GM18499 (cell line): ENCODE measurements at regions not wholly inside any gene's neighbourhood (a gene's known extent, or its start where the extent isn't known, plus 50 kb on each side); places are given as distances from the start of the nearest gene placed in this dataset.
A peak's percentile ranks its signal among the peaks of the same experiment; 100 is the strongest.

ENCODE experiments used
- ATAC-seq: cut with Tn5 transposase; IDR thresholded peaks from one replicate; pipeline ENCODE4 v1.9.1; 2021; ENCODE audit warnings: moderate number of reproducible peaks; ENCODE audit not compliant: insufficient read depth, unreplicated experiment

DNA sequence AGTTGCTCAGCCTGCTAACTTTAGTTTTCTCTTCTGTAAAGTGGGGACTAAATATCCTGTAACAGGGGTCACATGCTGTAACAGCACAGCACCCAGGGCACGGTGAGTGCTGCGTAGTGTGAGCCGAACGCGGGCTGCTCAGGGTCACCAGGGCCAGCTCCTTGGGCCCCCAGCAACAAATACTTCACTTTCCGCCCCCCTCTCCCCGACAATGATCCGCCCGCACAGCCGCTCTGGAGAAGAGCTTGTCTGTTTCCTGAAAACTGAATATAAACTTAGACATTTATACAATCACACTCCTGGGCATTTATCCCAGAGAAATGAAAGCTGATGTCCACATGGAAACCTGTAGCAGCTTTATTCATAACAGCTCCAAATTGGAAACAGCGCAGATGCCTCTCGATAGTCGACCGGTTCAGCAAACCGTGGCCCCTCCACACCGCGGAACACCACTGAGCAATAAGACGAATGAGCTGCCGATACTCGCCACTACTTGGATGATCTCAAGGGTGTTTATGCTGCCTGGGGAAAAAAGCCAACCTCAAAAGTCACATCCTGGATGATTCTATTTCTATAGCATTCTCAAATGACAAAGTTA is 267.2 kb downstream of the PARN start:
- ATAC-seq: no peak

DNA sequence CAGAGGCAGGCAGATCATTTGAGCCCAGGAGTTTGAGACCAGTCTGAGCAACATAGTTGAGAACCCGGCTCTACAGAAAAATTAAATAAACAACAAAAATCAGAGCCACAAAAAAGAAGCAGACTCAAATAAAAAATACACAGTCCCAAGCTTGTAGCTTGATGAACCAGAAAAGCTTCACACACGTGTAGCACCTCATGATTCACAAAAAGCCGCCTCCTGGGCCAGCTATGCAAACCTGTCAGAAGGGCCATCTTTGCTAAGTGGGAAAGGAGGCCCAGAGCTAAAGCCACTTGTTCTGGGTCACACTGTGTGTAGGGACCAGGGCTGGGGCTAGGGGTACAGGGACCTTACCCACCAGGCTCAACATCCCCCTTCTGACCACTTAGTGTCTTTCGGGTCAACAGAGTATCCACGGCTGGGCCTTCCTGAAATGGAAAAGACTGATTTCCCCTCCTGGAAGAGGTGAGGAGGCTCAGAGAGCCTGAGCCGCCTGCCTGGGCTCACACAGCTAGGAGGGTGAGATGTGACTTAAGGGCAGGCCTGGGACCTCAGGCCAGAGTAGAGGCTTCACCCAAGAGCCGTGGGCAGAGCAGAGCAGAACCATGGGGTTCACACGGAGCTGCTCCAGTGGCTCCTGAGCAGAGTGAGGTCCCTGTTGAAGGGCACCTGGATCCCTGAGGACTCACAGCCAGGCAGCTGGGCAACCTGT is 269.6 kb downstream of the PARN start:
- ATAC-seq: no peak

DNA sequence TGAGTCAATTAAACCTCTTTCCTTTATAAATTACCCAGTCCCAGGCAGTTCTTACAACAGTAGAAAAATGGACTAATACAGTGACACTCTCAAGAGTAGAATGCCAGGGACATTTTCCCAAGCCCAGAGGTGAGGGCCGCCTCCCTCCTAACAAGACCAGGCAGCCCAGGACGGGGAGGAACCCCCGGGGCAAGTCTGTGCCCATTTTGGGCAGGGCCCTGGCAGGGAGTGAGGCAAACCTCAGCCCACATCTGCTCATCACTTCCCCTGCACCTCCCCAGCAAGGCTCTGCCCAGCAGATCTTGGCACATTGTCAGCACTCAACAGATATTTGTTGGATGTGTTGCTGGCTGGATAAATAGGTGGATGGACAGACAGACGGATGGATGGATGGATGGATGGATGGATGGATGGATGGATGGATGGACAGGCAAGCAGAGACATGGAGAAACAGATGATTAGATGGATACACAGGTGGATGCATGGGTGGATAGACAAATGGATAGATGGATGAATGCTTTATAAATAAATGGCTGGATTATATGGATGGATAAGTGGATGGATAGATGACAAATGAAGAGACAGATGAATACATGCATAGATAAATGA is 271.3 kb downstream of the PARN start:
- ATAC-seq: no peak

DNA sequence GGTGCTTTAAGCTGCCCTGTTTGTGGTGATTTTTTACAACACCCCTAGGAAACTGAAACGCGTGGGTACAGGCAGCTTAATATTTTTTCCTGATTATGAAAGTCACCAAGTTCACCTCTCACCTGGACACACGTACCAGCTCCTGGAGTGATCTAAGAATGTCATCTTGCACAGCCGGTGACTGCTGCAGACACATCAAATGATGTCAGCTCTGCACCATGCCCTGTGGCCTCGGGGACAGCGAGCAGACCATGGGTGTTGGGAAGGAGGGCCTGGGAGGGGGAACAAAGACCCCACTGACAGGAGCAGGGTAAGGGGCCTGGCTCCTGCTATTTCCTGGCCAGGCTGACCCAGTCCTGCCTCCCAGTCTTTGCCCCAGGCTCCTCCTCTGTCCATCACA is 272.7 kb downstream of the PARN start:
- no peak for ATAC-seq

DNA sequence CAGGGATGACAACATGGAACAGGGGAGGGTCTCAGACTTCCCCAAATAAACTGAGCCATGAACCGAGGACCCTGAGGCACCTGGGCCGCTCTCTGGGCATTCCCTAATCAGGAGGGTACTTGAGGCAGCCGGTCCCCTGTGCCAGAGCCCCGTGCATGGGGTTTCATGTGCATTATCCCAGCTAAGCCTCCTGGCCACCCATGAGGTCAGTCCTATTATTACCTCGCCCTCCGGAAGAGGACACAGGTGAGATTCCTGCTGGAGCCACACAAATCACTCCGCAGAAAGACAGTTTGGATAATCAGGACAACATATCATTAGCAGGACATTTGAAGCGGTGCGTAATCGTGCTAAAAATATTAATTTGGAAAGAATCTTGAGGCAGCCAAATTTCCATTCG is 274.0 kb downstream of the PARN start:
- no peak for ATAC-seq

DNA sequence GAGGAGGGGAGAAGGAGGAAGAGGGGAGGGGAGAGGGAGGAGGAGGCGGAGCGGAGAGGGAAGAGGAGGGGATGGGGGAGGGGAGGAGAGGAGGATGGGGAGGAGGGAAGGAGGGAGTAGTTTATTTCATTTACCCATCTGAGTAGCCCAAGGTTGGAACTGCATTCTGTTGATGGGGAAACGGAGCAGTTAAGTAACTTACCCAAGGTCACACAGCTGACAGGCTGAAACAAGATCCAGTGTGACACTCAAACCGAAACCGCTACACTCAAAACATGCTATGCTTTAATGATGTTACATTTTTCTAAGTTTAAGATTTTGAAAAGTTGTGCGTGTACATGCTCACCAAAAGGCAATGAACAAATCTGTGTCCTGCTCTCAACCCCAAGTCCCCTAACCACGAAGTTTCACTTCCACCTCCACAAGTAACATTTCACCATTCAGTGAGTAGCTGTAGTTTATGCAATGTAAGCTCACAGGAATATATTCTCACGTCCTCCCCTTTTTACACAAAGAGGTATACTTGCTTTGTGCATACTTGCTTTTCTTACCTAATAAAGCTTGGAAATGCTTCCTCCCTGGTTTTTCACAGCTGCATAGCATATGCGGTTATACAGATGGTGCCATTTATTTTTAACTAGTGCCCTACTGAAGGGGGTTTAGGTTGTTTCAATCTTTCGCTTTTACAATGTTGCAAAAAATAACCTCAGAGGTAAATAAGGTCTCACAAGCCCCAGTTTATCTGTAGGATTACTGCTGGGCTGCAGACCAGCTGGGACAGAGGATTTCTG is 275.3 kb downstream of the PARN start:
- ATAC-seq: peak; percentile 74

DNA sequence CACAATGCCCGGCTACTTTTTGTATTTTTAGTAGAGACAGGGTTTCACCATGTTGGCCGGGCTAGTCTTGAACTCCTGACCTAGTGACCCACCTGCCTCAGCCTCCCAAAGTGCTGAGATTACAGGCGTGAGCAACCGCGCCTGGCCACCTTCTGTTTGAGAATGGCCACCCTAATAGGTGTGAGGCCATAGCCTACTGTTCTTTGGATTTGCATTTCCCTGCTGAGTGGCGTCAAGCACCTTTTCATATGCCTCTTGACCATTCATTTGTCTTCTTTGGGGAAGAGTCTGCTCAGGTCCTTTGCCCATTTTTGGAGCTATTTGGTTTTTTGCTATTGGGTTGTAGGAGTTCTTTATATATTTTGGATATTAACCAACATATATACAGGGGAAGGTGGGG is 276.7 kb downstream of the PARN start:
- no peak for ATAC-seq

DNA sequence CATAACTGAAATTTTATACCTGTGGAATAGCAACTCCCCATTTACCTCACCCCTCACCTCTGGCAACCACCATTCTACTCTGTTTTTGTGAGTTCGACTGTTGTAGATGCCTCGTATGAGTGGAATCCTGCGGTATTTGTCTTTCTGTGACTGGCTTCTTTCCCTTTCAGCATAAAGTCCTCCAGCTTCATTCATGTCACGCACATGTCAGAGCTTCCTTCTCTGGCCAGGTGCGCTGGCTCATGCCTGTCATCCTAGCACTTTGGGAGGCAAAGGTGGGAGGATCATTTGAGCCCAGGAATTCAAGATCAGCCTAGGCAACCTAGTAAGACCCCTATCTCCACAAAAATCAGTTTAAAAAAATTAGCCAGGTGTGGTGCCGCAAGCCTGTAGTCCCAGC is 278.4 kb downstream of the PARN start:
- no peak for ATAC-seq

DNA sequence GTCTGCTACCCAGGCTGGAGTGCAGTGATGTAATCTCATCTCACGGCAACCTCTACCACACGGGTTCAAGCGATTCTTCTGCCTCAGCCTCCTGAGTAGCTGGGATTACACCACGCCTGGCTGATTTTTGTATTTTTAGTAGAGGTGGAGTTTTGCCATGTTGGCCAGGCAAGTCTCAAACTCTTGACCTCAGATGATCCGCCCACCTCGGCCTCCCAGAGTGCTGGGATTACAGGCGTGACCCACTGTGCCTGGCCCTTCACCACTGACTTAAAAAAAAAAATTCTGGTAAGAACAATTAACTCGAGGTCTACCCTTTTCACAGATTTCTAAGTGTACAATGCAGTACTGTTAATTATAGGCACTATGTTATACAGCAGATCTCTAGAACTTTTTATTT is 279.4 kb downstream of the PARN start:
- no peak for ATAC-seq

DNA sequence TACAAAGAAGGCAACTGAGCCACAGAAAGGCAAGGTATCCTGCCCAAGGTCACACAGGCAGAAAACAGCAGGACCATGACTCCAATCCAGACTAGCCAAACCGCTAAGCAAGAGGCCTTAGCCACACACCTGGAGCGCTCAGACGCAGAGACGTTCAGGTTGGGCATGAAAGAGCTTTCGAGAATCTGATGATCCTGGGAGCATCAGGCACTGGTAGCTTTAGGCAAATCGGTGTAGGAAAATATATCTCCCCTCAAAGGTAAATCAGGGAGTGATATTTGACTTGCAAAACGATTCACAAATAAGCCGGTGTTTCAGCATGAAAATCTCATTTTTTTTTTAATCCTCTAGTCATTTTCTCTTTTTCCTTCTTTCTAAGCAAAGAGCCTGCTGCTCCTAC is 279.0 kb downstream of the MRTFB start:
- ATAC-seq: no peak

DNA sequence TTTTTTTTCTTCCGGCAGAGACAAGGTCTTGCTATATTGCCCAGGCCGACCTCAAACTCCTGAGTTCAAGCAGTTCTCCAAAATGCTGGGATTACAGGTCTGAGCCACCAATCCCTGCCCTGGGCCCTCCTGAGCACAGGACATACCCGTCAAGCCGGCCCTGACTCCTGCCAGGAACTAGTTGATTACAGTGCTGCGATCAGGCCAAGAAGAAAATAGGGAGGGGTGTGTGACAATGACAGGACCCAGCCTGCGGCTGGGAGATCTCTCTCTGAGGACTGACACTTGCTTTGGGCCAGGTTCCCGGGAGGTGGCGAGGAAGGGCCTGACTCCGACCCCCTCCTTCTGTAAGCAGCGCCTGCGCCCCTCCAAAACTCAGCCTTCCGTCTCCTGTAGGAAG is 276.6 kb downstream of the MRTFB start:
- no peak for ATAC-seq

DNA sequence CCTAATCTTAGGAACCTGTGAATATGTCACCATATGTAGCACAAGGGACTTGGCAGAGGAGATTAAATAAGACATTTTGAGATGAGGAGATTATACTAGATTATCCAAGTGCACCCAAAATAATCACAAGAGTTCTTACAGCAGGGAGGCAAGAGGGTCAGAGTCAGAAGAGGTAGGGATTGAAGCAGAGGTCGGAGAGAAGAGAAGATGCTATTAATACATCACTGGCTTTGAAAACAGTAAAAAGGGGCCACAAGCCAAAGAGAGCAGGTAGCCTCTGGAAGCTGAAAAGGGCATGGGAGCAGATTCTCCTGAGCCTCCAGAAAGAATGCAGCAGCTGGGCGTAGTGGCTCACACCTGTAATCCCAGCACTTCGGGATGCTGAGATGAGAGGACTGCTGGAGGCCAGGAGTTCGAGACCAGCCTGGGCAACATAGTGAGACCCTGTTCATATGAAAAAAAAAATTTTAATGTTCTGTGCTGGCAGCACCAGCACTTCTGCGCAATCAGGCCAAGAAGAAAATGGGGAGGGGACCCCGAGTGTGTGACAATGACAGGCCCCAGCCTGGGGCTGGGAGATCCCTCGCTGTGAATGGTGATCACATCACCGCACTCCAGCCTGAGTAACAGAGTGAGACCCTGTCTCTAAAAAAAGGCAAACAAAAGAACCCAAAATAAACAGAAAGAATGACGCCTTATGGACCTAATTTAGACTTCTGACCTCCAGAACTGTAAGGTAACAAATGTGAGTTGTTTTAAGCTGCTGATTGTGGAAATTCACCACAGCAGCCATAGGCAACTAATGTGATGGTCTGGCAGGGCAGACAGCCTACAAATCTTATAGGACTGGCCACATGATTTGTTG is 275.4 kb downstream of the MRTFB start:
- no peak for ATAC-seq

DNA sequence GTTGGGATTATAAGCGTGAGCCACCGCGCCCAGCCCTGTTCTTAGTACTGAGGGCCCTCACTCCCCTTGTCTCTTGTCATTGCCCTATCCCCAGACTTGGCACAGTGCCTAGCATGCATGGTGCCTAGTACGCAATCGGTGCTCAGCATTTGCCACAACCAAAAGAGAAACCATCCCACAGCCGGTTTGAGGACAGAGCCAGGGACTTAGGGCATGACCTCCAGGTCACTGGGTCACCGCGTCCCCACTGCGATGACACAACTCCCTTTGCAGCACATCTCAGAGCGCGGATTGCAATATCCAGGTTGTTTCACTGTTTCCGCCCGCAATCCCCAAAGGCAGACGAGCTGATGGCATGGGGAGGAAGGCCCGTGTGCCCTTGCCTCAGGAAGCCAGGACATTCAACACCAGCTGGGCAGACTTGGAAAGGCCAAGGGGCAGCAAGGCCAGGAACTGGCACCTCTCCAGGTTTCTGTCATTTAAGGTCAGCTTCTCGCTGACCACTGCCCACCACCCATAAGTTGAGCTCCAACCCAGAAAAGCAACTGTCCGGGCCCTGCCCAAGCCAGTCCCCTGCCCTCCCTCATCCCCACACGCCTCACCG is 274.5 kb downstream of the MRTFB start:
- no peak for ATAC-seq

DNA sequence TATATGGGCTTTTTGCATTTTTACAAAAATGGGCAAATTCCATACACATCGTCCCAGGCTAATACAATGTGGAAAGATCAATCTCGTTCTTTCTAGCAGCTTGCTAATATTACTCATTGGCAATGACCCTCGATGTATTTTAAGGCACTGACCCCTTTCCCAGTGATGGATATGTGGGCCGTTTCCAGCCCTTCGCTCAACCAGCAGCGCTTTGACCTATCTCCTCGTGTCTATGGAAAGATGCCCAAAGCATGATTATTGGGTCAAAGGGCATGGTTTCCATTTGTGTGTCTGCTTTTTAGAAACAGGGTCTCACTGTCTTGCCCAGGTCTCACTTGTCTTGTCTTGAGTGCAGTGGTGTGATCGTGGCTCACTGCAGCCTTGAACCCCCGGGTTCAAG is 273.8 kb downstream of the MRTFB start:
- no peak for ATAC-seq

DNA sequence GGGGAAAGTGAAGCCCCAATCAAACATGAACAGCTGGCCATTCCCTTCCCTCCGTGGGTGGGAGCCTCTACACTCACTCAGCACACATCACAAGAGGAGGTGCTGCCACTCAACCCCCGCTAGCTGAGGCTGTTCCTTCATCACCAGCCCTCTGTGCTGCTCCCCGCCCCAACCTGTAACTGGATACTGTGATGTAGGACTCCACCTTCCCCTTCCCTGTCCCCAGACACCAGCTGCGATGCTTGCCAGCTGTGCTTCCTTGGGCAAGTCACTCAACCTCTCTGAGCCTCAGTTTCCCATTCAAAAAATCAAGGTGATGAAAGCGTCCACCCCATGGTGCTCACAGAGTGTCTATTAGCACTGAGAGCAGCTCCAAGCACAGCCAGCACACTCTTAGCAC is 273.2 kb downstream of the MRTFB start:
- ATAC-seq: no peak

DNA sequence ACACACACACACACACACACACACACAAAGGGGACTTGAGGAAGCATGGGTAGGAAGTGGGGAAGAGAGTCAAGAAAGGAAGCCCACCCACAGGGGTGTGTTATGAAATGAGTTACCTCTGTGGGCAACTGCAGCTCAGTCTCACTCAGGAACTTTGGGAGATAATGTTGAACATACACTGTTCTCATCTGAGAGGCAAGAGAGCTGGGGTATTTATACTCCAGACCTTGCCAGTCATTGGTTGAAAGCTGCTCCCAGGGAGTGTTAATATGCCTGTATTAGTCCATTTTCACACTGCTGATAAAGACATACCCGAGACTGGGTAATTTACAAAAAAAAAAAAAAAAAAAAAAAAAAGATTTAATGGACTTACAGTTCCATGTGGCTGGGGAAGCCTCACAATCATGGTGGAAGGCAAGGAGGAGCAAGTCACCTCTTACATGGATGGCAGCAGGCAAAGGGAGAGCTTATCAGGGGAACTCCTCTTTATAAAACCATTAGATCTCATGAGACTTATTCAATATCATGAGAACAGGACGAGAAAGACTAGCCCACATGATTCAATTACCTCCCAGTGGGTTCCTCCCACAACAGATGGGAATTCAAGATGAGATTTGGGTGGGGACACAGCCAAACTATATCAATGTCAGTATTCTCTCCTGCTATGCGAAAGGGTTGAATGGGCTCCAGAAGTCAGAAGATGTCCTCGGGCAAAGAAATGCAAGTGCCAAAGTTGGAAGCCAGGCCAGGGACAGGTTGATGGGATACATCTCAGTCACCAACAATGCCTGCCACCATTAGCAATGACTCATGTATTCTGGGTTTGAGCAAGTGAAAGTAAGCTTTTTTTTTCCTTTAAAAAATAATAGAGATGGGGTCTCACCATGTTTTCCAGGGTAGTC is 270.5 kb downstream of the MRTFB start:
- no peak for ATAC-seq

DNA sequence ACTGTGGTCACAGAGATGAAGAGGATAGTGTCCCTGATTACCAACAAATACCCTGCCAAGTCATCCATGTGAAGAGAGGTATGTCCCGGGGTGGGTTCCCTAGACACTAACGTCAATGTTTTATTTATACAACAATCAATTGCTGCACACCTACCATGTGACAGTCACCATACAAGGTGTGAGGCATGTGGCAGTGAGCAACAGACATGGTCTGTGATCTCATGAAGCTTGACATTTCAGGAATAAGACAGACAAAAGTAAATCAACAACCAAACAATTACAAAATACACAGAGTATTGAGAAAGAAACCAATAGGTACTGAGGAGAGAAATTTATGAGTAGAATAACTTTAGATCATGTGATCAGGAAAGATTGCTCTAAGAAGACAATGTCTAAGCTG is 268.6 kb downstream of the MRTFB start:
- ATAC-seq: no peak

DNA sequence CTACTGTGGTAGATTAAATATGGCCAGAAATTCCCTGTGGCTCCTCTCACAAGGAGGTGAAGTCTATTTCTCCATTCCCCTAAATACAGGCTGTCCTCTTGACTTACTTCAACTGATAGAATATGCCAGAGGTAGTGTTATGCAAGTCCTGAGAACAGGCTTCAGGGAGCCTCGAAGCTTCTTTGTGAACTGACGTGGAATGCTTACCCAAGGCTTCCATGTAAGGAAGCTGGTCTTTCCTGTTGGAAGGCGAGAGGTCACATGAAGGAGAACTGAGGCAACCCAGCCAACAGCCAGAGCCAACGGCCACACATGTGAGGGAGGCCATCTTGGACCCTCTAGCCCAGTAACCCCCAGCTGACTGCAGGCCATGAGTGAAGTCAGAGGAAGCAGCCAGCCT is 267.9 kb downstream of the MRTFB start:
- ATAC-seq: no peak

DNA sequence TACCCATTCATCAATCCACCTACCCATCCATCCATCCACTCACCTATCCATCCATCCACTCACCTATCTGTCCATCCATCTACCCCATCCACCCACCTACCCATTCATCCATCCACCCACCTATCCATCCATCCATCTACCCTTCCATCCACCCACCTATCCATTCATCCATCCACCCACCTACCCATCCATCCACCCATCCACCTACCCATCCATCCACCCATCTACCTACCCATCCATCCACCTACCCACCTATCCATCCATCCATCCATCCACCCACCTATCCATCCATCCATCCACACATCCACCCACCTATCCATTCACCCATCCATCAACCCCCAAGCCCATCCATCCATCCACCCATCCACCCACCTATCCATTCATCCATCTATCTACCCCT is 267.1 kb downstream of the MRTFB start:
- no peak for ATAC-seq
